Keratinocyte (primary cell): ENCODE measurements at regions not wholly inside any gene's neighbourhood (a gene's known extent, or its start where the extent isn't known, plus 50 kb on each side); places are given as distances from the start of the nearest gene placed in this dataset.

Source experiments
- EZH2 ChIP-seq: IDR thresholded peaks from one replicate; pipeline ENCODE4 v1.6.1; 2012; ENCODE audit warnings: inconsistent platforms, mild to moderate bottlenecking, low read length, moderate library complexity
- TF ChIP-seq, protein P1 (sequence below), 3 experiments: IDR thresholded peaks in 1 of 3; conservative IDR thresholded peaks in 1 of 3; optimal IDR thresholded peaks in 1 of 3; 2 replicates in 2 of 3; 3 replicates in 1 of 3; pipeline versions ENCODE3 to v1.5.1; 2011; ENCODE audit warnings: low read length in 3 of 3, mild to moderate bottlenecking in 3 of 3, moderate library complexity in 2 of 3, control low read depth in 1 of 3, inconsistent platforms in 1 of 3; ENCODE audit not compliant: insufficient read depth in 2 of 3; ENCODE audit errors: extremely low read depth in 1 of 3

DNA sequence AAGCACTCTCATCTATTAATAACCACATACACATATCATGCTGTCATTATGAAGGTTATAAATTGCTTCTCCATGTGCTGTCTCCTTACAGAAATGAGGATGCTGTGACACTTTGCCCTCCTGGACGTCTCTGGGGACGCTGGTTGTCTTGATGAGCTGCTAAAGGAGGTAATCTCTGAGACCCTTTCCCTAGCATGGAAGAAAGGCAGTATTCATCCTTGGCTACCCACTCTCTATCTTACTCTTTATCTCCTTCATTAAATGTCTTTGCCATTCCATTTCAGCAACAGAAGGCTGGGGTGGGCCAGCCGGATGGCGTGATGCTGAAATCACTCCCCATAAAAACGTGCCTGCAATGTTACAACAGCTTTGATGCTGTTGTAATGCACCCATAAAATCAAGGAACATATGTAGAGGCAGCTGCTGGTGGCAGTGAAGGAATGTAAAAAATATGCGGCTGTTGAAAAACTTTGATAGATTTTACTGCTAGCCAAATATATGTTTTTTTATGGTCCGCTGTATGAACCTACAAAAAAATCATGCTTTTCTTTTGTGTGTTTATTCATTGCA lies 715.1 kb upstream of the API5 start:
- TF ChIP-seq, protein P1, sequence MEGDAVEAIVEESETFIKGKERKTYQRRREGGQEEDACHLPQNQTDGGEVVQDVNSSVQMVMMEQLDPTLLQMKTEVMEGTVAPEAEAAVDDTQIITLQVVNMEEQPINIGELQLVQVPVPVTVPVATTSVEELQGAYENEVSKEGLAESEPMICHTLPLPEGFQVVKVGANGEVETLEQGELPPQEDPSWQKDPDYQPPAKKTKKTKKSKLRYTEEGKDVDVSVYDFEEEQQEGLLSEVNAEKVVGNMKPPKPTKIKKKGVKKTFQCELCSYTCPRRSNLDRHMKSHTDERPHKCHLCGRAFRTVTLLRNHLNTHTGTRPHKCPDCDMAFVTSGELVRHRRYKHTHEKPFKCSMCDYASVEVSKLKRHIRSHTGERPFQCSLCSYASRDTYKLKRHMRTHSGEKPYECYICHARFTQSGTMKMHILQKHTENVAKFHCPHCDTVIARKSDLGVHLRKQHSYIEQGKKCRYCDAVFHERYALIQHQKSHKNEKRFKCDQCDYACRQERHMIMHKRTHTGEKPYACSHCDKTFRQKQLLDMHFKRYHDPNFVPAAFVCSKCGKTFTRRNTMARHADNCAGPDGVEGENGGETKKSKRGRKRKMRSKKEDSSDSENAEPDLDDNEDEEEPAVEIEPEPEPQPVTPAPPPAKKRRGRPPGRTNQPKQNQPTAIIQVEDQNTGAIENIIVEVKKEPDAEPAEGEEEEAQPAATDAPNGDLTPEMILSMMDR (optimal IDR thresholded peaks at IDR 0.05 in 1 of 3, IDR thresholded peaks at IDR 0.05 in 1 of 3, conservative IDR thresholded peaks at IDR 0.05 in 1 of 3; ENCODE audit: extremely low read depth in 1 of 3, insufficient read depth in 2 of 3, low read length in 3 of 3), result no peak
- no peak for TF ChIP-seq EZH2
